Sigmoid colon (tissue), 6 donors: ENCODE measurements at regions not wholly inside any gene's neighbourhood (a gene's known extent, or its start where the extent isn't known, plus 50 kb on each side); places are given as distances from the start of the nearest gene placed in this dataset.

Experiments
- DNase-seq: peaks from one replicate; pipeline ENCODE4 v3.0.0-alpha.2; 2019
- H3K27ac ChIP-seq, 4 donors: fragments of 200-600 bp; sonication (generic); one replicate each; pipeline ENCODE4 v1.5.1; 2016 to 2019; ENCODE audit warnings: mild to moderate bottlenecking in 1 of 4
- H3K27me3 ChIP-seq, 3 donors: fragments of 200-600 bp; sonication (generic); one replicate each; pipeline ENCODE4 v1.5.1; 2019; ENCODE audit warnings: mild to moderate bottlenecking in 1 of 3
- H3K36me3 ChIP-seq, 4 donors: fragments of 200-600 bp; sonication (generic); one replicate each; pipeline ENCODE4 v1.5.1; 2016 to 2019
- H3K4me1 ChIP-seq, 4 donors: fragments of 200-600 bp; sonication (generic); one replicate each; pipeline ENCODE4 v1.5.1; 2017 to 2019
- H3K4me3 ChIP-seq, 4 donors: fragments of 200-600 bp; sonication (generic); one replicate each; pipeline ENCODE4 v1.5.1; 2017 to 2019; ENCODE audit warnings: mild to moderate bottlenecking in 2 of 4, moderate library complexity in 1 of 4
- H3K9me3 ChIP-seq, 4 donors: fragments of 200-600 bp in 3 of 4; sonication (generic) in 3 of 4; one replicate each; pipeline versions ENCODE4 v1.5.1 to v1.6.1; 2013 to 2019
- CTCF ChIP-seq, 4 experiments: fragments of 450-650 bp in 3 of 4; fragments of 200-600 bp in 1 of 4; IDR thresholded peaks; one replicate each; pipeline ENCODE4 v1.5.1; 2016 to 2019; ENCODE audit warnings: antibody characterized with exemption in 4 of 4, mild to moderate bottlenecking in 3 of 4, moderate library complexity in 2 of 4
- EP300 ChIP-seq, 4 donors: sonication (generic); formaldehyde crosslinking; IDR thresholded peaks; one replicate each; pipeline ENCODE4 v1.6.1; 2017; ENCODE audit warnings: antibody characterized with exemption in 4 of 4
- POLR2A ChIP-seq, 2 donors: fragments of 450-650 bp; IDR thresholded peaks; one replicate each; pipeline ENCODE4 v1.6.1; 2016; ENCODE audit warnings: antibody characterized with exemption in 2 of 2, mild to moderate bottlenecking in 2 of 2, moderate library complexity in 2 of 2
- POLR2AphosphoS5 ChIP-seq, 4 donors: sonication (generic); formaldehyde crosslinking; IDR thresholded peaks; one replicate each; pipeline ENCODE4 v1.6.1; 2017; ENCODE audit warnings: antibody characterized with exemption in 4 of 4
- WGBS, 2 donors: extraction: QIAGEN DNeasy Blood & Tissue Kit; methylation state at CpG; one replicate each; pipeline ENCODE4 v1.1.7; 2013; 5-methylcytosine and 5-hydroxymethylcytosine counted together
- intact Hi-C: fragments of 100-400 bp; cut with DNase I; formaldehyde crosslinking; loops from one replicate; pipeline ENCODE4 v1.15.1; 2023
- donor health status: healthy with polysubstance abuse.
- donor health status: healthy.

GRCh38 chr18:34314847-34315246 lies 90.1 kb upstream of the NOL4 start:
- H3K36me3 ChIP-seq = no peaks in the 10 kb centered on the region
- no peaks in the 10 kb centered on the region for H3K4me1 ChIP-seq
- WGBS, 2 donors = 88 to 94% methylated on average over 4 of the region's 4 CpGs
- no peak overlapping the region for H3K27ac ChIP-seq
- TF ChIP-seq EP300 (IDR thresholded peaks at IDR 0.05) (no peak), POLR2AphosphoS5 (IDR thresholded peaks at IDR 0.05) (no peak), CTCF (IDR thresholded peaks at IDR 0.05) (no peak), POLR2A (IDR thresholded peaks at IDR 0.05) (no peak)
- intact Hi-C loops = no loop called here
- H3K9me3 ChIP-seq = no peaks in the 10 kb centered on the region
- no peak overlapping the region for H3K4me3 ChIP-seq
- no peaks in the 10 kb centered on the region for H3K27me3 ChIP-seq
- no peak for DNase-seq

- no peaks in the 10 kb centered on the region for H3K36me3 ChIP-seq
- no peak overlapping the region for H3K27ac ChIP-seq
- H3K4me3 ChIP-seq = no peak overlapping the region
- H3K4me1 ChIP-seq = no peaks in the 10 kb centered on the region
- TF ChIP-seq POLR2AphosphoS5 (IDR thresholded peaks at IDR 0.05) (no peak), EP300 (IDR thresholded peaks at IDR 0.05) (no peak), POLR2A (IDR thresholded peaks at IDR 0.05) (no peak), CTCF (IDR thresholded peaks at IDR 0.05) (no peak)
- no peaks in the 10 kb centered on the region for H3K9me3 ChIP-seq
- no peaks in the 10 kb centered on the region for H3K27me3 ChIP-seq
- DNase-seq = no peak
- intact Hi-C loops = no loop called here
- WGBS, 2 donors = 86 to 91% methylated on average over 6 of the region's 6 CpGs
Observed at GRCh38 chr18:34315591-34316352, 91.1 kb upstream of the NOL4 start.

- intact Hi-C loops = loop anchor here (10.0 kb wide), 1 partner anchor 195 kb away; no protein-coding TSS in a partner anchor
- Histone ChIP-seq H3K4me3 (no peak overlapping the region), H3K9me3 (no peaks in the 10 kb centered on the region), H3K4me1 (no peaks in the 10 kb centered on the region), H3K36me3 (no peaks in the 10 kb centered on the region), H3K27me3 (no peaks in the 10 kb centered on the region), H3K27ac (no peak overlapping the region)
- no peak for DNase-seq
- WGBS, 2 donors = 88 to 91% methylated on average over 2 of the region's 2 CpGs
- TF ChIP-seq POLR2A (IDR thresholded peaks at IDR 0.05) (no peak), EP300 (IDR thresholded peaks at IDR 0.05) (no peak), CTCF (IDR thresholded peaks at IDR 0.05) (no peak), POLR2AphosphoS5 (IDR thresholded peaks at IDR 0.05) (no peak)
Observed at GRCh38 chr18:34320267-34320666, 95.6 kb upstream of the NOL4 start.

GRCh38 chr18:34321066-34321465 lies 96.4 kb upstream of the NOL4 start:
- WGBS, 2 donors = 80 to 83% methylated on average over 2 of the region's 2 CpGs
- Histone ChIP-seq H3K9me3 (no peaks in the 10 kb centered on the region), H3K4me1 (no peaks in the 10 kb centered on the region), H3K27ac (no peak overlapping the region), H3K27me3 (no peaks in the 10 kb centered on the region), H3K36me3 (no peaks in the 10 kb centered on the region), H3K4me3 (no peak overlapping the region)
- TF ChIP-seq CTCF (IDR thresholded peaks at IDR 0.05) (no peak), POLR2AphosphoS5 (IDR thresholded peaks at IDR 0.05) (no peak), EP300 (IDR thresholded peaks at IDR 0.05) (no peak), POLR2A (IDR thresholded peaks at IDR 0.05) (no peak)
- intact Hi-C loops = loop anchor here (10.0 kb wide), 1 partner anchor 196 kb away; no protein-coding TSS in a partner anchor
- no peak for DNase-seq
